Ovary (tissue), 3 donors: ENCODE measurements at regions not wholly inside any gene's neighbourhood (a gene's known extent, or its start where the extent isn't known, plus 50 kb on each side); places are given as distances from the start of the nearest gene placed in this dataset.

Experiments used
- POLR2A ChIP-seq: fragments of 450-650 bp; IDR thresholded peaks from one replicate; pipeline ENCODE4 v1.6.1; 2017; ENCODE audit warnings: antibody characterized with exemption, mild to moderate bottlenecking, moderate library complexity
- TF ChIP-seq, protein P1 (sequence below), 3 donors: fragments of 450-650 bp in 2 of 3; fragments of 200-600 bp in 1 of 3; IDR thresholded peaks; one replicate each; pipeline versions ENCODE4 v1.5.1 to v1.8.0; 2016 to 2022; ENCODE audit warnings: antibody characterized with exemption in 3 of 3, mild to moderate bottlenecking in 1 of 3
- donor health status: DM: no; HTN: no; CAD: no.

- TF ChIP-seq, protein P1, sequence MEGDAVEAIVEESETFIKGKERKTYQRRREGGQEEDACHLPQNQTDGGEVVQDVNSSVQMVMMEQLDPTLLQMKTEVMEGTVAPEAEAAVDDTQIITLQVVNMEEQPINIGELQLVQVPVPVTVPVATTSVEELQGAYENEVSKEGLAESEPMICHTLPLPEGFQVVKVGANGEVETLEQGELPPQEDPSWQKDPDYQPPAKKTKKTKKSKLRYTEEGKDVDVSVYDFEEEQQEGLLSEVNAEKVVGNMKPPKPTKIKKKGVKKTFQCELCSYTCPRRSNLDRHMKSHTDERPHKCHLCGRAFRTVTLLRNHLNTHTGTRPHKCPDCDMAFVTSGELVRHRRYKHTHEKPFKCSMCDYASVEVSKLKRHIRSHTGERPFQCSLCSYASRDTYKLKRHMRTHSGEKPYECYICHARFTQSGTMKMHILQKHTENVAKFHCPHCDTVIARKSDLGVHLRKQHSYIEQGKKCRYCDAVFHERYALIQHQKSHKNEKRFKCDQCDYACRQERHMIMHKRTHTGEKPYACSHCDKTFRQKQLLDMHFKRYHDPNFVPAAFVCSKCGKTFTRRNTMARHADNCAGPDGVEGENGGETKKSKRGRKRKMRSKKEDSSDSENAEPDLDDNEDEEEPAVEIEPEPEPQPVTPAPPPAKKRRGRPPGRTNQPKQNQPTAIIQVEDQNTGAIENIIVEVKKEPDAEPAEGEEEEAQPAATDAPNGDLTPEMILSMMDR (IDR thresholded peaks at IDR 0.05), result no peak
- TF ChIP-seq POLR2A, result no peak
These were observed 236.6 kb downstream of the ZIC1 start for GRCh38 chr3:147645761-147646160.
